UCSD-AML1 (cell line): ENCODE measurements at regions not wholly inside any gene's neighbourhood (a gene's known extent, or its start where the extent isn't known, plus 50 kb on each side); places are given as distances from the start of the nearest gene placed in this dataset.

Experiments
- DNase-seq: peaks from one replicate; lab custom pipeline; 2025; ENCODE audit not compliant: unreplicated experiment; lab: John Stamatoyannopoulos, UW

GRCh38 chr4:100852326-100852725, 334.5 kb upstream of the EMCN start:
- no peak for DNase-seq

- DNase-seq: no peak
Observed at GRCh38 chr4:100849319-100849718, 331.5 kb upstream of the EMCN start.

GRCh38 chr4:100848841-100849240, 331.0 kb upstream of the EMCN start:
- DNase-seq: peak; percentile 10

GRCh38 chr4:100843910-100844309, 326.1 kb upstream of the EMCN start:
- DNase-seq: no peak

GRCh38 chr4:100842856-100843255, 325.0 kb upstream of the EMCN start:
- DNase-seq: no peak

- no peak for DNase-seq
Observed at GRCh38 chr4:100841911-100842310, 324.1 kb upstream of the EMCN start.

GRCh38 chr4:100839712-100840111, 321.9 kb upstream of the EMCN start:
- DNase-seq: no peak

GRCh38 chr4:100838286-100838685, 320.5 kb upstream of the EMCN start:
- no peak for DNase-seq

GRCh38 chr4:100836929-100837328, 319.1 kb upstream of the EMCN start:
- no peak for DNase-seq

- DNase-seq: no peak
Observed at GRCh38 chr4:100834616-100835015, 316.8 kb upstream of the EMCN start.

GRCh38 chr4:100833906-100834305, 316.1 kb upstream of the EMCN start:
- no peak for DNase-seq

GRCh38 chr4:100828986-100829685, 311.3 kb upstream of the EMCN start:
- DNase-seq: no peak

- DNase-seq: no peak
Observed at GRCh38 chr4:100828364-100828763, 310.5 kb upstream of the EMCN start.

- no peak for DNase-seq
Observed at GRCh38 chr4:100827756-100828155, 309.9 kb upstream of the EMCN start.

GRCh38 chr4:100826808-100827548, 309.2 kb upstream of the EMCN start:
- DNase-seq: no peak

- no peak for DNase-seq
Observed at GRCh38 chr4:100826067-100826466, 308.2 kb upstream of the EMCN start.

GRCh38 chr4:100823993-100824323, 306.1 kb upstream of the EMCN start:
- DNase-seq: no peak

- no peak for DNase-seq
Observed at GRCh38 chr4:100823066-100823992, 305.5 kb upstream of the EMCN start.

GRCh38 chr4:100820249-100820648, 302.4 kb upstream of the EMCN start:
- no peak for DNase-seq

- DNase-seq: no peak
Observed at GRCh38 chr4:100819505-100819904, 301.7 kb upstream of the EMCN start.

GRCh38 chr4:100816436-100817045, 298.7 kb upstream of the EMCN start:
- no peak for DNase-seq
